ENCODE measurements at regions not wholly inside any gene's neighbourhood (a gene's known extent, or its start where the extent isn't known, plus 50 kb on each side); places are given as distances from the start of the nearest gene placed in this dataset.

- no peak for TF ChIP-seq TAF1 (IDR thresholded peaks at IDR 0.05; ENCODE audit: borderline replicate concordance, low read depth, low read length)
These were observed 130.5 kb upstream of the SLC1A4 start (continued) for GRCh38 chr2:64858541-64859311.

GRCh38 chr2:64859312-64860212, 129.6 kb upstream of the SLC1A4 start:
- H3K27me3 ChIP-seq (ENCODE audit: insufficient read depth) = no peaks in the 10 kb centered on the region
- no peaks in the 10 kb centered on the region for H3K9me3 ChIP-seq
- TF ChIP-seq YY1 (IDR thresholded peaks at IDR 0.05; ENCODE audit: low read depth) = no peak
- no peak for TF ChIP-seq MEF2A (IDR thresholded peaks at IDR 0.05; ENCODE audit: borderline replicate concordance, low read depth)
- TF ChIP-seq RAD21 (IDR thresholded peaks at IDR 0.05; ENCODE audit: low read length) = no peak
- no peak for TF ChIP-seq REST (IDR thresholded peaks at IDR 0.05; ENCODE audit: low read depth, low read length)
- TF ChIP-seq EZH2phosphoT487 (IDR thresholded peaks at IDR 0.05; ENCODE audit: borderline replicate concordance, low read depth) = no peak
- no peak for TF ChIP-seq USF1 (IDR thresholded peaks at IDR 0.05; ENCODE audit: borderline replicate concordance, low read depth)
- no peak for TF ChIP-seq IRF3 (IDR thresholded peaks at IDR 0.05; ENCODE audit: low read depth, low read length)
- TF ChIP-seq EP300 (IDR thresholded peaks at IDR 0.05; ENCODE audit: borderline replicate concordance in 1 of 2, low read depth in 1 of 2, low read length in 1 of 2) = no peak
- TF ChIP-seq RXRA (IDR thresholded peaks at IDR 0.05; ENCODE audit: borderline replicate concordance, low read depth) = no peak
- no peak for TF ChIP-seq GABPA (IDR thresholded peaks at IDR 0.05; ENCODE audit: low read depth)
- TF ChIP-seq PBX3 (IDR thresholded peaks at IDR 0.05) = no peak
- TF ChIP-seq SIN3A (IDR thresholded peaks at IDR 0.05; ENCODE audit: borderline replicate concordance, low read depth, low read length) = no peak
- TF ChIP-seq FOXM1 (IDR thresholded peaks at IDR 0.05; ENCODE audit: low read depth) = no peak
- no peak for TF ChIP-seq ELF1 (IDR thresholded peaks at IDR 0.05)
- no peak for TF ChIP-seq CTCF (IDR thresholded peaks at IDR 0.05)
- no peaks in the 10 kb centered on the region for H3K36me3 ChIP-seq (replicated peaks in 1 of 2; ENCODE audit: control insufficient read depth in 1 of 2, insufficient read depth in 2 of 2, low read length in 1 of 2)
- H3K9me2 ChIP-seq = no peaks in the 10 kb centered on the region
- H3K4me3 ChIP-seq (ENCODE audit: low read depth in 2 of 2, low read length in 1 of 2) = no peak overlapping the region
- DNase-seq = peak; percentile 35
- H3K9ac ChIP-seq = no peak overlapping the region
- POLR2A ChIA-PET = no interaction called here
- H2AFZ ChIP-seq (ENCODE audit: low read depth) = no peak overlapping the region
- peaks cover 9 to 15% of the 10 kb centered on the region in 2 experiments; a peak in 1 of 4 replicates for H3K4me1 ChIP-seq (ENCODE audit: control insufficient read depth in 1 of 2, insufficient read depth in 2 of 2, low read depth in 1 of 2, low read length in 1 of 2)
- H4K20me1 ChIP-seq (ENCODE audit: insufficient read depth) = no peaks in the 10 kb centered on the region
- no peak overlapping the region for H3K27ac ChIP-seq (ENCODE audit: low read depth in 2 of 2, low read length in 1 of 2)
- H3K79me2 ChIP-seq (ENCODE audit: insufficient read depth) = no peaks in the 10 kb centered on the region
- no peaks in the 10 kb centered on the region for H3F3A ChIP-seq (replicated peaks; ENCODE audit: insufficient read depth)
- H3K4me2 ChIP-seq = no peak overlapping the region
- 76% methylated on average over 10 of the region's 62 CpGs for WGBS (ENCODE audit: low lambda C conversion rate)
- CTCF ChIA-PET = interaction anchor here (1.2 to 2.4 kb wide), 3 partner anchors 13 to 213 kb away, joined by 3 to 16 read pairs (median 6); no protein-coding TSS in a partner anchor
